Mammary epithelial cell (primary cell): ENCODE measurements at regions not wholly inside any gene's neighbourhood (a gene's known extent, or its start where the extent isn't known, plus 50 kb on each side); places are given as distances from the start of the nearest gene placed in this dataset.
"Not testable (repeated sequence)": the region's sequence is repeated elsewhere in the genome, so short reads cannot be mapped to it uniquely, and the experiment has no call there.

Experiments
- CTCF ChIP-seq, 2 donors: IDR thresholded peaks in 1 of 2; conservative IDR thresholded peaks in 1 of 2; 2 replicates each; pipeline ENCODE4 v1.5.1; 2011 to 2012; ENCODE audit warnings: inconsistent platforms in 2 of 2, low read length in 2 of 2, mild to moderate bottlenecking in 2 of 2, control low read depth in 1 of 2, low read depth in 1 of 2; ENCODE audit not compliant: insufficient read depth in 1 of 2; ENCODE audit errors: extremely low read depth in 1 of 2
- EZH2 ChIP-seq: IDR thresholded peaks from 2 replicates; pipeline ENCODE4 v1.6.1; 2012; ENCODE audit warnings: low read length, inconsistent platforms, borderline replicate concordance

GRCh38 chr15:24260407-24260806 lies 415.2 kb upstream of the NPAP1 start:
- TF ChIP-seq CTCF (conservative IDR thresholded peaks at IDR 0.05 in 1 of 2, IDR thresholded peaks at IDR 0.05 in 1 of 2; ENCODE audit: extremely low read depth in 1 of 2, insufficient read depth in 1 of 2, low read depth in 1 of 2, low read length in 2 of 2); EZH2: not testable (repeated sequence)
